IPS-NIHi7 (cell line): ENCODE measurements at regions not wholly inside any gene's neighbourhood (a gene's known extent, or its start where the extent isn't known, plus 50 kb on each side); places are given as distances from the start of the nearest gene placed in this dataset.

Source experiments
- DNase-seq: peaks from one replicate; pipeline ENCODE4 v3.0.0; 2012; ENCODE audit warnings: mixed read lengths; ENCODE audit errors: extremely low spot score

DNA sequence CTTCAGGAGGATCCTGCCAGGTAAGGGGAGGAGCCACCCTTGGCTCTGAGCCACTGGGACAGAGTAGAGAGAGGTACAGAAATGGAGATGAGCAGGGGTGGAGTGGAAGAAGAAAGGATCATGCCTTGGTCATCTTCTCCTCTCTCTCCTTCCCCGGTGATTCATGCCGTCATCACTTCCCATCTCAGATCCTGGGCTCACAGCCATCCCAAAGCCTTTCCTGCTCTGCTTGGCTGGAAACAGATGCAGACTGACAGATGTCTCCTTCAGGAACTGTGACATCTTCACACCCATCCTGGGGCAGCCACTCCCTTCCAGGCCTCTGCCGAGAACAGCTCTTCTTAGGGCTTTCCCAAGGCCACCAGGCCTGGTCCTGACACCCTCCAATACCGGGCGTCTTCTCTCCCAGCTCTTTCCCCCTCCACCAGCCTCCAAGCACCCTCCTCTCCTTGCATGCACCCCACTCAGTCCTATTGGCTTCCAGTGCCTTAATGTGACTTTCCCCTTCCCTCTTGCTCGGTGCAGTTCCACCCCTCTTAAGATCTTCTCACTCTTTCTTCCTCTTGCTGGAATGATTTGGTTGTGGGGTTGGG is 58.3 kb upstream of the TNP1 start:
- no peak for DNase-seq

DNA sequence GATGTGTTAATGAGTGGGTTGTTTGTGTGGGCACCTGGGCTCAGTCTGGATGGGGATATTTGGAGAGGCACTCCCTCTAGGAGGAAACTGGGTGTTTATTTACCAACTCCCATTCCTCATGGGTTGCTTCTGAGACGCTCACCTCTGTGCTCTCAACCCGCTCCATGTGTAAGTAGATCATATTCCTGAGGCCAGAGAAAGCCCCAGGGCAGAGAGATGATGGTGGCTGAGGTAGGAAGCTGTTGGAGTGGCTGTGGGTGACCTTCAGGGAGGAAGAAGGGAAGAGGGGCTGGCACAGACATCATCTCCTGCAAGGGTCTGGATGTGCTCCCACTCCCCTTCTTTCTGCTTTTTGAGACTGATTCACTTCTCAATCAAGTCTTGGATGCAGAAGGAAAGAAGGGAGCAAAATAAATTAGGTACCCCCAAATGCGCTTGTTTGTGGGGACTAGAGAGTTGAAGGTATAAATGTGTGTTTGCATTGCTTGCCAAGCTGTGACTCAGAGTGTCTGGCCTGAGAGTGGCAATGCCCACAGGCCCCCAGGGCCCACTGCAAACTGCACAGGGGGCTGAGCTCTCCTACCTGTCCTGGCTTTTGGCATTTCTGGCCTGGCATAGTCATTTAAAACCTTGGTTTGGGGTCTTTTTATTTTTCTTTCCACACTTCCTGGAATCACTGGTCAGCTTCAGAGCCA is 57.2 kb upstream of the TNP1 start:
- no peak for DNase-seq

DNA sequence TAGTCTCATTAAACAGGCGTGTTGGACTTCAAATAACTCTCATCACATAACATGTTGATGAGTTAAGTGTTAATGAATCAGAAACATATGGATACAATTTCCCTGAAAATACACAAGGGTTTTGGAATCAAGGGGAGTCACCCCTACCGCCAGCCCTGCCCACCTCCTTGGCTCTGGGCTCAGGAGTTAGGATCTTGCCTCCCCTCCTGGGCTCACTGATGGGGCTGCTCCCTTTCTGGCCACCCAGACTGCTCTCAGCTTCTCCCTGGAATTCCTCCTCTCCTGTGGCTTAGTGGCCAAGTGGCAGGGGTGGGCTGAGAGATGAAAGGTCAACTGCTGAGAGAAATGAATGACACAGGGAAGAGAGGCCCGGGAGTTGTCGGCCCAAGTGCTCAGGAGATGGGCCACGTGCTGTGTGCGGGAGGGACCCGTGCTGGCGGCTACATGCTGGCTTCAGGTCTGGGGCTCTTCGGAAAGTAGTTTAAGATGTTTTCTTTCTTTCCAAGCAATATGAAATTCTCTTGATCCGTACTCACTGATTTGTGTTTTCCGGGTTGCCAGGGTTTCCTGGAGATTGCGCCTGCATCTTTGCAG is 55.8 kb upstream of the TNP1 start:
- no peak for DNase-seq

DNA sequence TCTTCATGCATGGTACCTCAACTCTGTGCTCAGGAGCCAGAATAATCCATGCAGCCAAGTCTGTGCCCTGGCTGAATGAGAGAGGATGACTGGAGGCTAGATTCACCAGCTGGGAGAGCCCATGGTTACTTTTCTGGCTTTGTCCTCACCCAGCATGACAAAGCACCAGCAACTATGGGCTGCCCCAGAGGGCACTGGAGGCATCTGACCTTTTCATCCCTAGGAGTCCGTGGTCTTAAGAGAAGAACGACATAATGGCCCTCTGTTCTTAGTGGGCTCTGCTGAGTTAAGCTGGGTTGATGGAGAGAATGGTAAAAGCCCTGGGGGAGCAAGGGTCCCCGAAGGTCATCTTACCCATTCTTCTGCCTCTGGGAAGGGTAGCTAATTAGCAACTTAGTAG is 54.6 kb upstream of the TNP1 start:
- DNase-seq, result no peak

DNA sequence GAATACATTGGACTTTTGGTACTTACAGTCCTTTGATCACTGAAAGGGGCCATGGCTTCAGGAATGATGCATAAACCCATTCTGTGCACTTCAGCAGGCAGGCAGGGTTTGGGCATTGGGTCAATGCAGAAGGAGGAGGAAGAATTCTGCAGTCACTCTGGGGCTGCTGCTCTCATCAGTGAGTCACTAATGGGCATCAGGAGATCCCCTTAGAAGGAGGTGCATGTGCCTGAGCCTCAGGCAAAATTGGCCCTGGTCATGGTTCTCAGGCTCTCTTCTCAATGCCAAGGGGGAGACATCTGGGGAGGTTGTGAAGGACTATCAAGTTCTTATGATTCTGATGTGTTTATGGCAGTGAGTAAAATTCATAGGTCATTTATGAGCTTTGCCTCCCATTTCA is 52.0 kb upstream of the TNP1 start:
- no peak for DNase-seq

DNA sequence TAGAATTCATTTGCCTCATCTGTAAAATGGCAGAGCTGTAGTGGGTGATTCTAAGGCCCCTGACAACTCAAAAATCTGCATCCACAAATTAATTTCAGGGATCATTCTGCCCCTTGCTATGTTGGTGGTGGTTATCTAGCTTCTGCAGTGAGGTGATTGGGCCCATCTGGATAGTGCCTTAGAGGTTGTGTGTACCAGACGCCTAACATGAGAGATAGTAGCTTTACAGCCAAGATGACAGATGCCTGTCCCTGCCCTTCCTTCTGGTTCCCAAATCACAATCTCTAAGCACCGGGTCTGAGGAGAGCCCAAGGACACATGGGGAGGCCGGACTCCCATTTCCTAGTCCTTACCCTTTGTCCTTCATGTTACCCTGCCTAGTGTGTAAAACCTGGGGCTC is 51.1 kb upstream of the TNP1 start:
- no peak for DNase-seq

DNA sequence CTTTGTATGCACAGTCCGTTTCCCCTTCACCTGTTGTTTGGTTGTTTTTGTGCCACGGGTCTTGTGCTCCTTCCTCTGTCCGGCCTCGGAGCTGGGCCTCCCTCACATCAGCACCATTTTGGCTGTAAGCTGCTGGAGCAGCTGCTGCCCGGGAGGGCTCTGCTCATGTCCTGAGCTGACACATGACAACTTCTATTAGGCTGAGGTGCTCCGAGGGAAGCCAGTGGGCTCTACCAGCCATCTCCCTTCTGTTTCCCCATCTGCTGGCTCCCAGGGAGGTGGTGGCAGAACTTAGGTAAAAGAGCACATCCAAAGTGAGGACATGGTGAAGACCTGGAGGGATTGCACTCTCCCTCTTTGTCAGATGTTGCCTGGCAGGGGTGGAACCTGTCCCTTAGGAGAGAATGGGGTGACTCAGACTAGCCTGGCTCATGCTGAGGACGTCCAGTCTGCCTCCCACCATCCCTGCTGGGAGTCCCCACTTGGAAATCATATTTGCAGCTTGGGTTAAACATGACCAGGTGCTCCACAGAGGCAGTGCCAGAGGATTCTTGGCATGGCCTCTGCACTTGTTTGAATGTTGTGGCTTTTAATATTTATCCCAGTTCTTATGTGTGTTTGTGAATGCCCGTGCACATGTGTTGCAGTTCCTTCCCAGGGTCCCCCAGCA is 49.8 kb upstream of the TNP1 start:
- no peak for DNase-seq
